HG03039 (cell line): ENCODE measurements at regions not wholly inside any gene's neighbourhood (a gene's known extent, or its start where the extent isn't known, plus 50 kb on each side); places are given as distances from the start of the nearest gene placed in this dataset.

Source experiments
- ATAC-seq: cut with Tn5 transposase; IDR thresholded peaks from one replicate; pipeline ENCODE4 v1.9.1; 2021; ENCODE audit warnings: mild to moderate bottlenecking, moderate library complexity; ENCODE audit not compliant: unreplicated experiment

DNA sequence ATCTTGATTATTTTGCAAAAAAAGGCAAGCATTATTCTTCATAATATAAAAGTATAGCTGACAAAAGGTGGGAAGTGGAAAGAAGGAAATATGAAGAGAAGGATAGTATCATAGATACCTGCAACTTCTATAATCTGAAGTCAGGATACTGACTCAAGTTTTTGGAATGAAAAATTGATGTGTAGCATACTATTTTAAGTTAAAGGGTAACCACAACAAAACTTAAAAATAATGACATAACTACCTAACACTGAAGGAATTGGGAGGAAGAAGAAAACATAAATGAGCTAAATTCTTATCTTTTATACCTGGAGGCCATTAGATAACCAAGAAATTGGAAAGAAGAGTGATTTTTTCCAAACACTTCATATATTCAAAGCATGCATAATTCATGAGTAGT lies 51.8 kb upstream of the TLE1 start:
- no peak for ATAC-seq

DNA sequence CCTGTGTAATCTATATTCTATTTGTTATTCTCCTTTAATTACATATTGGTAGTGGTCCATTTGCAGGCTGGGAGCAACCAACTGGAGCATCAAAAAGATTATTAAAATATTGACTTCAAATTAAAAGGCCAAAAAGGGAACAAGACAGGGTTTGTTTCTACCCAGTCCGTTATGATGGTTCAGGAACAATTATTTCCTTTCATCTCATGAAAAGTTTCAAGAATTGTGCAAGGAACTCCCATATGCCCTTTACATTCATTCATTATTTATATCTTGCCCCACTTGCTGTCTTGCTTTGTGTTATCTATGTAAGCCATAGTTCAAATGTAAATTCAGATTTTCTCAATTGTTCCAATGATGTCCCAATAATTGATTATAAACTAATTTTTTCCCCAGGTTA lies 58.7 kb upstream of the TLE1 start:
- ATAC-seq = no peak

DNA sequence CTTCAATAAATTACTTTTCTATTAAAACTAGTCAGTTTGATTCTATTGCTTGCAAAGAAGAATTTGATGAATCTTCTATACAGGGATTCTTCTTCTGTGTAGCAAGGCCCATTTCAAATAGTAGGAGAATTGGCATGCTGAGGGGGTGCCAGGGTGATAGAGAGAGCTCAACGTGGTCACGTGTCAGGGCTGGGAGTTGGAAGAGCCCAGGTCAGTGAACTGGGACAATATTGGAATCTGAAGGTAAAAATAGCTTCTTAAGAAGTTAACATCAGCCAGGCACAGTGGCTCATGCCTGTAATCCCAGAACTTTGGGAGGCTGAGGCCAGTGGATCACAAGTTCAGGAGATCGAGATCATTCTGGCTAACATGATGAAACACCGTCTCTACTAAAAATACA lies 64.1 kb upstream of the TLE1 start:
- no peak for ATAC-seq

DNA sequence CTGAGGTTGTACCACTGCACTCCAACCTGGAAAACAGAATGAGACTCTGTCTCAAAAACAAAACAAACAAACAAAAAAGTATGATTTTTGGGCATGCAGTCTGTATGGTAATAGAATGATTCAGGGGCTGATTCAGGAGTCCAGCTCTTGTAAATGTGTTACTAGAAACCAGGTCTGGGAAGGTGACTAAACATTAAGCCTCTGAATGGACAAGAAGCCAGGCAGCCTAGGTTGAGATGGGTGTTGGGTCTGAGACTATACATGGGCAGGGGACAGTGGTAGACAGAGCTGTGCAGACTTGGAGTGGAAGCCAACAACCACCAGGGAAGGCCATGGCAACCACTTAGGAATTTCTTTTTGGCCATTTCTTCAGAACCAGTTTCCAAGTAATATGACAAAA lies 64.9 kb upstream of the TLE1 start:
- no peak for ATAC-seq

DNA sequence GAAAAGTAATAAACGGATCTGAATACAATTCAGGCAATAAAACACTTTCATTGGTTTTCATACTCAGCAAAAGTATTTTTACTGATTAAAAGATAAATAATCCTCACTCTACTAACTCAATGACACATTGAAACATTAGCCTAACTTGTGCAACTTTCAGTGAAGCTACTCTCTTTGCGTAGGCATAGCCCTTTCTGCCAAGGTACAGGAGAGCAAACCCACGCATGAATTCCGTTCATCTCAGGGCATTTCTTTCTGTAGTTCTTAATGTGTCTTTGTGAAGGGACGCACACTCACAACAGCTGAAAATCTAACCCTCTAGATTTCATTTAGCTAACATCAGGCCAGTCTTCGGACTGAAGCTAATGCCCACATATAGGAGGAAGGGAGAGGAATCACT lies 66.4 kb upstream of the TLE1 start:
- ATAC-seq = no peak

DNA sequence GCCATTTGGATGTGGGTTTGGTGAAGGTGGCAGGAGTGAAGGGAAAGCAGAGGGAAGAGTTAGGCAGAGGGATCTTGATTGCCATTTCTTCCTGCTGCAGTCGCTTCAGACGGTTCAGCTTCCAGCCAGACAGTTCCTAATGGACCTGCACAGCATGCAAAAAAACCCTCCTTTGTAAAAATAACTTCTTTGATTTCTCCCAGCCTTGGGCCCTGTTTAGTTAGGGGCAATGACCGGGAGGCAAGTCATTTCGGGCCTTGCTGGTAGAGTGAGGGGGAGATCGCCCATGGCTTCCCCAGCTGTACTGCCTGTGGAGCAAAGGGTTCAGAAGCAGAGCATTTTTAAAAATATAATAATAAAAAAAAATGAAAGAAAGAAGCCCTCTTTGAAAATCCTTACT lies 67.2 kb upstream of the TLE1 start:
- no peak for ATAC-seq

DNA sequence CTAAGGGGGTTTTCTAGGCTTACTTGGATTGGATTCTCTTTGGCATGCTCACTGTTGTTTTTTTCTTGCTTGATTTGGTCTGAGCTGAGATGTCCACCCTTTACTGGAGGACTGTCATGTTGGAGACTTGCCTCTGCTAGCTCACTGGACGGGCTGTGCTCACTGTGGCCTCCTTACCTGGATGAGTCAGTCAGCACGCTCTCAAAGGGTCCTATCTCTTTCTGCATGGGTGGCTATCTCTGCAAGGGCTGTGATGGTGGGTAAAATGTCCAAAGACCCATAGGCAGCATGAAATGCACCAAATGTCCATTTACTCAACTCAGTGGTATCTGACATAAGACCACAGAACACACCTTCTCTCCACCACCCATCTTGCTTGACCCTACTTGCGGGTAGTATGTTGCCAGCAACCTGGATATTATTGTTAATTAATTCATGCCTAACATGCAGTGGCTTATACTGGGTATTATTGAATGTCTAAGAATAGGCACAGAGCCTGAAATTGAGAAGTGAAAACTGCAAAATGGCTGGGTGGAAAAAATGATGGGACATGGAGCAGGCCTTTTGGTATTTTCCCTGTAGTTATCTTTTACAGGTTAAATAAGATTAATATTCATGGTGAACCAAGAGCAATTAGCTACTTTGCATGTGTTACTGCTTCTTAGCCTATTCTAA lies 68.9 kb upstream of the TLE1 start:
- ATAC-seq = no peak

DNA sequence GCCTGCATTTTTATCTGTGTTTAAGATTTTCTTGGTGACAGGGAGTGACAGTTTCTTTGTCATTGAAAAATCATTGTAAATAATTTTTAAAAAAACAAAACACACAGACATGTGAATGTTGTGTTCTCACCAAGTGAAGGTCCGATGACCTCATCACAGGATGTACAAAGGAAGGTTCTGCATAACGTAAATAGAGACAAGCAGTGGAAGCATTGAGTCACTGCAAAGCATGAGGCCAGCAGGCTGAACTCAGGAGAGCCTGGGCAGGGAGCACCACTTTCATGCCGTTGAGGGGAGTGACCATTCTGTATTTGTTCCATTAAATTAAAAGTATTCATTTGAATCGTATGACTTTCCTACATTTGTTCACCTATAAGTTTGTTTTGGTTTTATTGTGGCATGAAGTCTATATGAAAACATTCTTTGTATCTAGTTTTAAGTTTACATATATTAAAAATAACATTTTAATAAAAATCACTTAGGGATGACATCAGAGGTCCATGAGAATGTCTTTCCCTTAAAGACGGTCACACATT lies 70.4 kb upstream of the TLE1 start:
- ATAC-seq = no peak

DNA sequence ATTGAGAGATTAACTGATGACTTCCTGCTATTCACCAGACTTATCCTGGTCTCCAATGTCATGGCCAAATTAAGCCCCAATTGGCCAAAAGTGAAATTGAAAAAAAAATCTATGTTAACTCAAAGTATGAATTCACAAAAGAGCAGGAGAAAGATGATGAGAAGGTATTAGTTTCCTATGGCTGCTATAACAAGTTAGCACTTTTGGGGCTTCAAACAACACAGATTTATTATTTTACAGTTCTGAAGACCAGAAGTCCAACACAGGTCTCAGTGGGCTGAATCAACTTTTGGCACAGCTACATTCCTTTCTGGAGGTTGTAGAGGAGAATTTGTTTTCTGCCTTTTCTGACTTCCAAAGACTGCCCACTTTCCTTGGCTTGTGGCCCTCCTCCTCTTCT lies 78.6 kb upstream of the TLE1 start:
- no peak for ATAC-seq

DNA sequence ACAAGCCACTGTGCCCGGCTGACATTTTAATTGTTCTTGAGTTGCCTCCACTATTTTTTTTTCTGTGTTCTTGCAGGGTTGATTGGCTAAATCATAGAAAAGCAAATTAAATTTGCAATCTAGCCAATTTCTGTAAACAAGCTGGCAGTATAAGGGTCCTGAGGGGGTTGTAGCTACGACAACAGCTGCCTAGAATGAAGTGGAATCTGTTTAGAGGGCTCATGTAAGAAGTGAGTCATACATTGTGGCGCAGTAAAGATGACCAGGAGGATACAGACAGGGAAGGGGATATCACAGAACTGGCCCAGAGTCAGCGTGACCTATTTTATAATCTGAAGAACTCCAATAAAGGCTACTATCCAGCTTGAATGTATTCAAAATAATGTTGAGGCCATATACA lies 82.2 kb upstream of the TLE1 start:
- ATAC-seq = no peak

DNA sequence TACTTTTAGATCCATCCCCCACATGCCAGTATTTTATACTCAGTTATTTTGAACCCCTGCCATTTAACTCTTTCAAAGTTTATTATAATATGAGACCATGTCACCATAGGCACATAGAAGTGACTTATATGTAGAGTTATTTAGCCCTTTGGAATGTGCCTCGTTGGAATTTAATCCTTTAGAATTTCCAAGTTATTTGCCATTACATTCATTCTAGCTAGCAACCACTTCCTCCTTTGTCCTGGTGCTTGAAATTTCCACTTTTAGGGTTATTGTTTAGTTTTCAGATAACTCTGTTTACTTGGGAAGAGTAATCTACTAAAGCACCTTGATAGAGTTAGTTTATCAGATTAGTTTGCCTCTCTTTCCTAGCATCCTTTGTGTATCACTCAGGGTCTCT lies 82.8 kb upstream of the TLE1 start:
- no peak for ATAC-seq

DNA sequence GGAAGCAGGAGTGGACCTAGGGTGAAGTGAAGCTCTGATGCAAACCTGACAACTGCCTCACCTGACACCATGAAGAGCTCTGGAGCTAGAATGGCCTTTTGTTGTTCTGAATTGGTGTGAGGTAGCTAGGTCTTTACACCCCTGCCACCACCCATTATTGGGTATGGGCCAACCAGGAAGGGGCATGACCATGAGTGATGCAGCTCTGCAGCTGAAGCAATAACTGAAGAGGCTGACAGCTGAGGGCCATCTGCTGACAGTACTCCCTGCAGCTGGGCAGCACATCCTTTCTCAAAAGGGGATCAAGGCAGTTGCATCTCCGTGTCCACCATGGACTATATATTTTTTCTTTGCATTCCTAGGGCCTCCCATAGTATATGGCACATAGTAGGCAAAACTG lies 87.0 kb upstream of the TLE1 start:
- ATAC-seq = no peak

DNA sequence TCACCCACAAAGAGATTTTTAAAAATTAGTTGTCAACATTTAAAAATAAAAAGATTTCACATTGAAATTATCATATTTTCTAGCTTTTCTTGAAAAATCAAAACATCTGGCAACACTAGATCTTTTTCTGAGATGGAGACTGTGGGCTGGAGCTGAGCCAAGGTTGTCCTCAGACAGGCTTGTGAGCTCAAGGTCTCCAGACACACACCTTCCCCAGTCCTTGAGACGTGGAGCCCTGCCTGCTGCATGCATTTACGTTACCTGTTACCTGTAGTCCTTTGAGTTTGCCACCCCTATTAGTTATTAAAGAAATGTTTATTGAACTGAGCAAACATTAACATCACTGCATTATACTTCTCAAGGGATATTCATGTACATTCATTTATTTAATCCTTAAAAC lies 87.5 kb upstream of the TLE1 start:
- no peak for ATAC-seq

DNA sequence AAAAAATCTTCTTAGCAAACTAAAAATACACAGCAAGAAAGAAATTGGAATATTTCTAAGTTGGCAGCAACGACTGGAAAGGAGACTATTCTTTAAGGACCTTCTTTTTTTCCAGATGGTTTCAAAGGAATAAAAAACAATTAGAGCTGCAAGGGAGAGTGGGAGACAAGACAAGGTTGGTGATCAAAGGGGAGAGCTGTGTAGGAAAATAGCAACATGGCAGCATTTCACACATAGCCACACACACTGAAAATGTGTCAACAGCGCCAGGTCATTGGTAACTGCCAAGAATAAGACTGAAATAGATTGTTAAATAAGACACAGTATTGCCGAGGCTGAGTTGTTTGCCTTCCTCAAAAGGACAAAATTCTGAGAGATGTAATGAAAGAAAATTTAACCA lies 88.1 kb upstream of the TLE1 start:
- ATAC-seq = no peak

DNA sequence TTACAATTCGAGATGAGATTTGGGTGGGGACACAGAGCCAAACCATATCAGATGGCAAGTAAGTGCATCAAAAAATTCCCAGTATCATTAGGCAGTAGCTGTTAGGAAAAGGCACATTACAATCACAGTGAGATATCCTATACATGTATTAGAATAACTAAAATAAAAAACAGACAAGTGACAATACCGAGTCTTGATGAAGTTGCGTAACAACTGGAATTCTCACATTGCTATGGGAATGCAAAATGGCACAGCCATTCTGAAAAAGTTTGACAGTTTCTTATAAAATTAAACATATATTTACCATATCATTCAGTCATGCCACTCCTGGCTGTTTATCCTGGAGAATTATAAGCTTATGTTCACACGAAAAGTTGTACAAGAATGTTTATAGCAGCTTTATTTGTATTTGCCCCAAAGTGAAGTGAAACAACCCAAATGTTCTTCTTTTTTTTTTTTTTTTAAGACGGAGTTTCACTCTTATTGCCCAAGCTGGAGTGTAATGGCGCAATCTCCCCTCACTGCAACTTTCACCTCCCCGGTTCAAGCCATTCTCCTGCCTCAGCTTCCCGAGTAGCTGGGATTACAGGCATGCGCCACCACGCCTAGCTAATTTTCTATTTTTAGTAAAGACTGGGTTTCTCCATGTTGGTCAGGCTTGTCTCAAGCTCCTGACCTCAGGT lies 93.1 kb upstream of the TLE1 start:
- ATAC-seq = no peak

DNA sequence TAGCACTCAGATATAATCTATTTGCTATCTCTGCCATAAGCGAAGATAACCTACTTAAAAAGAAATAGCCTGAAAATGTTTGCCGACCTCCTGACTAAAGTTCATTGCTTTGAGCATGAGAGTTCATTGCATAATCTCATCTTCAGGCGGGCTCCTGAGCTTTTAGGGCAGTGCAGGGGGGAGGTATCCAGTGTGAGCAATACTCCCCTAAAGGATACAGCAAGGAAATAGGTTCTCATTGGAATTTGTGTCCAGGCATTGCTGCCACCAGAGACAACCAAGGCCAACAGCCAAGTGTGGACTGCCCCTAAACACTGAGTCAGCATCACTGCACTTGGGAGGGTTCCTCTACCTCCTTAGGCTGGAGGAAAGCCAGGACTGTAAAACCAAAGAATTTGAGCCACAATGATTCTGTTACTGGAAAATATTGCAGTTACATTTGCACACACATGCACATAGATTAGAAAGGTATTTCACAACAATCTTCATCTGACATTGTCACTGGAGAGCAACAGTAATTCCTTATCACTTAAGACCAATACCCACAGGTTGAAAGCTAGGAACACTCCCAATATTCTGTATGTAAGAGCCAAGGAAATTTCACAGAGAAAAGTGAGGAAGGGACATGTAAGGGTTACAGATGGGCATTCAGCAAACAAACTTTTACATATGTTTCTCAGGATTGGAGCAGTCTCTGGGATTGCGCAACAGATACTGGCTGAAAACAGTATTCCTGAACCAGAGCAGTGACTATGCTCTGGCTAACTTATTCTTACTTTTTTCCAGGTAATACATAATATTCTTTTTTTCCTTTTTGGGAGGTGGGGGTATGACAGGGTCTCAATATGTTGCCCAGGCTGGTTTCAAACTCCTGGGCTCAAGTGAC lies 98.6 kb upstream of the TLE1 start:
- no peak for ATAC-seq

DNA sequence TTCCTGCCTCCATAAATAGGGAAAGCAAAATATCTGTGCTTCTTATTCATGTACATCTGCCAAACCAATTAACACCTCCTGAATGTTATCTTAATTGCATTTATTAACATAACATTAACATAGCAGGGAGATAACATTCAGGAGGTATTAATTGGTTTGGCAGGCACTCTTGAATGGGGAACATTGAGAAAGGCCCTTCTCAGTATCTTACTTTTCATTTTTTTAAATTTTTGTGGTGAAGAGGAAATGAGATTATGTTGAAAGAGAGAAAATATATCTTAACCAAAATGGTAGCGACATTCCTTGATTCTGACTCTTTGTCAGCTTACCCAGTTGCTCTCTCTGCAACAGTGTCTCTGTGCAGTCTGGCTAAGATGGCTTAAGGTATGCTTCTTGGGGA lies 100.4 kb upstream of the TLE1 start:
- ATAC-seq = no peak

DNA sequence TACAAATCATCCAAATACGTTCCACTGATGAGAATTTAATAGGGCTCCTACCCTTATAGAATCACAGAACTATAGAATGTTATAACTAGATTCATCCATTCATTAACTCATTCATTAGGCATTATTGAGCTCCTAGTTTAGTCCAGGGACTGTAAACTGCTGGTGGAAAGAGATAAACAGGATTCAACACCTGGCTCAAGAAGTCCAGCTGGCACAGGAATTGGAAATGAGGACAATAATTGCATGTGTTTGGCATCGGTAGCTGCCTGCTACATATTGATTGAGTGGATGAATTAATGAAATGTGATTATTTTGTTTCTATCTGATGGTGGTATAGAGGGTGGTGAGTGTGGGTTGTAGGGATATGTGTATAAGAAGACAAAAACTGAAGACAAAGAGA lies 100.8 kb upstream of the TLE1 start:
- ATAC-seq = no peak

DNA sequence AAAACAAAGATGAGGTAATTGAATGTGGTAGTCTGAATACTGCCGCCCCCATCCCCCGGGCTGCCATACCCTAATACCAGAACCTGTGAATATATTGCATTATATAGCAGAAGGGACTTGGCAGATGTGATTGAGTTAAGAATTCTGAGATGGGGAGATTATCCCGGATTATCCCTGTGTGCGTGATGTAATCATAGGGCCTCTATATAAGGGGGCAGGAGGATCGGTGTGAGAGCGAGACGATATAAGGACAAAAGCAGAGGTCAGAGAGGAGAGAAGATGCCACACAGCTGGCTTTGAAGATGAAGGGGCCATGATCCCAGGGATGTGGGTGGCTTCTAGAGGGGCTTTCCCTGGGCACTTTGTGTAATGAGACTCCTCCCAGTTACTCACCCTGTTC lies 101.7 kb upstream of the TLE1 start:
- no peak for ATAC-seq

DNA sequence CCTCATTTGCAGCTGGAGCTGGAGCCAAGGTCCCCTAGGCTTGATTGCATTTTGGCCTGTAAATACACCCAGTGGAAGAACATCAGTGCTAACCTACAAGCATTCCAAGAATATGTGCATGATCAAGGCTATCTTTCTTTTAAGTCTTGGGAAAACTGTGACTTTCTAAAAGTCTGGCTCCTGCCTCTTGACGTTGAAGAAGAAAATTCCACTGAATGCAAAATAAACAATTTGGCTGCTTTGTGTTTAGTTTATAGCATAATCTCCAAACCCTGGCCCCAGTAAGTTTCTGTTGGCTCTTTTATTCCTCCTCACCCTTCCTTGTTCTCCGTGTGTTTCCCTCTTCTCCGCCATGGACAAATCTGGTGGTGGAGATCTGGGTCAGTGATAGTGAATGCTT lies 109.3 kb upstream of the TLE1 start:
- no peak for ATAC-seq

DNA sequence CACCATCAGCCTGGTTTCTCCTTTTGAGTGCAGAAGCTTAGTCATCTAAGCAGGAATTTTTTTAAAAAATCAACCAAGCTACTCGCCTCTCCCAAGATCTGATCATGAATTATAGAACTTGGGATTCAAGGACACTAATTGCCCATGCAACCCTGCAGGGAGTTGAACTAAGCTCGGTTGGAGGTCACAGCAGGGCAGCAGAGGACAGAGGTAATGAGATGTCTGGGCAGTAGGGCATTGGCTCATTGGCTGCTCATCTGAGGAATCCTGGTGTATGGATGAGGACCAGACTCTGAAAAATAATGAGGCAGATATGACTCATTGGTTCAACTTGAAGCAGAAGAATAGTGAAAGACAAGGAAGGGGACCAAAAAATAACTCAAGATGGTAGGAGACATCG lies 111.8 kb upstream of the TLE1 start:
- ATAC-seq = no peak

DNA sequence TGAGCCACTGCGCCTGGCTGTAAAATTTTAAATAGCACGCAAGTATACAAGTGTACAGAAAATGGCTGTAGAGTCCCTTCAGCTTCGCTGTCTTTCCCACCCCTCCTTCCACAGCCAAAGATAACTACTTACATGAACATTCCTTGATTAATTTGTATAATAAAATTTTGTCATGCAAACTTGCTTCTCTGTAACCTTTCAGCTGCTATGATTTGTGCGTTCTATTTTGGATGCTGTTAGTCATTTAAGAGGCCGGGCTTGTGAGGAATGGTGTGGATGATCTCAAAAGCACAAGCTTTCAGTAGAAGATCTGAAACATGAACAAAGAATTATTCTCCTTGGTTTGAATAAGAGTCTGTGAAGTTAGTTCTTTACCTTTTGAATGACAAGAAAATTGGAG lies 115.0 kb upstream of the TLE1 start:
- no peak for ATAC-seq
